ENCODE measurements at regions not wholly inside any gene's neighbourhood (a gene's known extent, or its start where the extent isn't known, plus 50 kb on each side); places are given as distances from the start of the nearest gene placed in this dataset.

DNA sequence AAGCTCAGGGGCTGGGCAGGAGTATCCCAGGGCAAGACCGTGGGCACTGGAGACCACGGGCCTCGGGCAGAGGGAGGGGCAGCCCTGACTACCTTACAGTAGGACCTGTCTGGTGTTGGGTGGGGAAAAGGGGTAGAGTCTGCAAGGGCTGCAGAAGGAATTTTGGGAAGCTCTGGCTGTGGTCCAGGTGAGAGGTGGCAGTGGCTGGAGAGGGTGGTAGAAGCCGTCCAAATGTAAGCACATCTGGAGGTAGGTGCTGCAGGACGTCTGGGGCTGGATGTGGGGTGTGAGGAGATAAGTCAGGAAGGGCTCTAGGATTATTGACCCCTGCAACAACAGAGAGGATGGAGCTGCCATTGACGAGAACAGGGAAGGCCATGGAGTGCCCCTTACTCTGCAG is 486.7 kb downstream of the EIPR1 start:
- no peak for ATAC-seq
- RAD21 ChIA-PET (ENCODE audit: low non-redundant PET in 1 of 2, low total read pairs in 2 of 2, uncharacterized antibody in 2 of 2, unreplicated experiment in 2 of 2) = interaction anchor here in 1 of 2 experiments (0.5 kb wide), 1 partner anchor 212 kb away, joined by 3 read pairs; no protein-coding TSS in a partner anchor
- H3K36me3 ChIP-seq (ENCODE audit: control insufficient read depth in 1 of 2, insufficient read depth in 2 of 2, low read length in 2 of 2) = no peaks in the 10 kb centered on the region
- no peak for DNase-seq (ENCODE audit: low read depth, low spot score)
- H2AFZ ChIP-seq (ENCODE audit: low read depth, low read length, poor library complexity, severe bottlenecking) = no peak overlapping the region
- no TSS peak for BruUV-seq (replicated peaks)
- H3K9me2 ChIP-seq (ENCODE audit: insufficient read depth) = no peaks in the 10 kb centered on the region
- H3K27me3 ChIP-seq (ENCODE audit: insufficient read depth, low read length) = peaks cover 36% of the 10 kb centered on the region
- H3K79me2 ChIP-seq (ENCODE audit: insufficient read depth, low read length) = no peaks in the 10 kb centered on the region
- H3K4me3 ChIP-seq (replicated peaks in 1 of 2; ENCODE audit: low read depth in 1 of 2, low read length in 2 of 2) = no peak overlapping the region
- H3K27ac ChIP-seq (ENCODE audit: low read depth, low read length) = no peak overlapping the region
- no peak overlapping the region for H3K9ac ChIP-seq (ENCODE audit: low read length)
- H3K4me1 ChIP-seq (ENCODE audit: control insufficient read depth in 1 of 2, insufficient read depth in 2 of 2, low read length in 2 of 2) = no peaks in the 10 kb centered on the region
- TF ChIP-seq, protein P1, sequence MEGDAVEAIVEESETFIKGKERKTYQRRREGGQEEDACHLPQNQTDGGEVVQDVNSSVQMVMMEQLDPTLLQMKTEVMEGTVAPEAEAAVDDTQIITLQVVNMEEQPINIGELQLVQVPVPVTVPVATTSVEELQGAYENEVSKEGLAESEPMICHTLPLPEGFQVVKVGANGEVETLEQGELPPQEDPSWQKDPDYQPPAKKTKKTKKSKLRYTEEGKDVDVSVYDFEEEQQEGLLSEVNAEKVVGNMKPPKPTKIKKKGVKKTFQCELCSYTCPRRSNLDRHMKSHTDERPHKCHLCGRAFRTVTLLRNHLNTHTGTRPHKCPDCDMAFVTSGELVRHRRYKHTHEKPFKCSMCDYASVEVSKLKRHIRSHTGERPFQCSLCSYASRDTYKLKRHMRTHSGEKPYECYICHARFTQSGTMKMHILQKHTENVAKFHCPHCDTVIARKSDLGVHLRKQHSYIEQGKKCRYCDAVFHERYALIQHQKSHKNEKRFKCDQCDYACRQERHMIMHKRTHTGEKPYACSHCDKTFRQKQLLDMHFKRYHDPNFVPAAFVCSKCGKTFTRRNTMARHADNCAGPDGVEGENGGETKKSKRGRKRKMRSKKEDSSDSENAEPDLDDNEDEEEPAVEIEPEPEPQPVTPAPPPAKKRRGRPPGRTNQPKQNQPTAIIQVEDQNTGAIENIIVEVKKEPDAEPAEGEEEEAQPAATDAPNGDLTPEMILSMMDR (IDR thresholded peaks at IDR 0.05 in 2 of 3, conservative IDR thresholded peaks at IDR 0.05 in 1 of 3; ENCODE audit: borderline replicate concordance in 1 of 3, insufficient read depth in 1 of 3, low read depth in 2 of 3, low read length in 2 of 3) = no peak
- TF ChIP-seq POLR2A (IDR thresholded peaks at IDR 0.05; ENCODE audit: borderline replicate concordance, extremely low read depth, insufficient read depth, insufficient read length) (no peak), RAD21 (IDR thresholded peaks at IDR 0.05; ENCODE audit: low read depth) (no peak), ZFX (IDR thresholded peaks at IDR 0.05) (no peak), ZNF274 (IDR thresholded peaks at IDR 0.05; ENCODE audit: low read depth, low read length) (no peak), YY1 (IDR thresholded peaks at IDR 0.05; ENCODE audit: extremely low read depth, insufficient replicate concordance, low read depth, low read length) (no peak), EZH2phosphoT487 (IDR thresholded peaks at IDR 0.05; ENCODE audit: borderline replicate concordance) (no peak), SIN3A (IDR thresholded peaks at IDR 0.05; ENCODE audit: low read depth) (no peak), CEBPB (IDR thresholded peaks at IDR 0.05; ENCODE audit: low read depth) (no peak), EGR1 (IDR thresholded peaks at IDR 0.05; ENCODE audit: low read depth) (no peak), TCF7L2 (IDR thresholded peaks at IDR 0.05; ENCODE audit: borderline replicate concordance, extremely low read depth, insufficient read depth, insufficient read length) (no peak), FOSL1 (IDR thresholded peaks at IDR 0.05; ENCODE audit: low read depth) (no peak), POLR2AphosphoS5 (IDR thresholded peaks at IDR 0.05; ENCODE audit: low read depth, low read length) (no peak)
- TF ChIP-seq, protein P2, sequence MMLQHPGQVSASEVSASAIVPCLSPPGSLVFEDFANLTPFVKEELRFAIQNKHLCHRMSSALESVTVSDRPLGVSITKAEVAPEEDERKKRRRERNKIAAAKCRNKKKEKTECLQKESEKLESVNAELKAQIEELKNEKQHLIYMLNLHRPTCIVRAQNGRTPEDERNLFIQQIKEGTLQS (IDR thresholded peaks at IDR 0.05) = no peak
- TF ChIP-seq, protein P3, sequence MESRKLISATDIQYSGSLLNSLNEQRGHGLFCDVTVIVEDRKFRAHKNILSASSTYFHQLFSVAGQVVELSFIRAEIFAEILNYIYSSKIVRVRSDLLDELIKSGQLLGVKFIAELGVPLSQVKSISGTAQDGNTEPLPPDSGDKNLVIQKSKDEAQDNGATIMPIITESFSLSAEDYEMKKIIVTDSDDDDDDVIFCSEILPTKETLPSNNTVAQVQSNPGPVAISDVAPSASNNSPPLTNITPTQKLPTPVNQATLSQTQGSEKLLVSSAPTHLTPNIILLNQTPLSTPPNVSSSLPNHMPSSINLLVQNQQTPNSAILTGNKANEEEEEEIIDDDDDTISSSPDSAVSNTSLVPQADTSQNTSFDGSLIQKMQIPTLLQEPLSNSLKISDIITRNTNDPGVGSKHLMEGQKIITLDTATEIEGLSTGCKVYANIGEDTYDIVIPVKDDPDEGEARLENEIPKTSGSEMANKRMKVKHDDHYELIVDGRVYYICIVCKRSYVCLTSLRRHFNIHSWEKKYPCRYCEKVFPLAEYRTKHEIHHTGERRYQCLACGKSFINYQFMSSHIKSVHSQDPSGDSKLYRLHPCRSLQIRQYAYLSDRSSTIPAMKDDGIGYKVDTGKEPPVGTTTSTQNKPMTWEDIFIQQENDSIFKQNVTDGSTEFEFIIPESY (IDR thresholded peaks at IDR 0.05; ENCODE audit: extremely low read depth, insufficient replicate concordance, low read length) = no peak
- TF ChIP-seq, protein P4, sequence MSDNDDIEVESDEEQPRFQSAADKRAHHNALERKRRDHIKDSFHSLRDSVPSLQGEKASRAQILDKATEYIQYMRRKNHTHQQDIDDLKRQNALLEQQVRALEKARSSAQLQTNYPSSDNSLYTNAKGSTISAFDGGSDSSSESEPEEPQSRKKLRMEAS (IDR thresholded peaks at IDR 0.05) = no peak
- H4K20me1 ChIP-seq (ENCODE audit: insufficient read depth) = no peaks in the 10 kb centered on the region
- intact Hi-C loops (cut with micrococcal nuclease) = no loop called here
- H3K9me3 ChIP-seq (ENCODE audit: control insufficient read depth in 1 of 2, insufficient read depth in 1 of 2, low read depth in 1 of 2, low read length in 2 of 2) = no peaks in the 10 kb centered on the region
- CTCF ChIA-PET = no interaction called here
- H3K4me2 ChIP-seq (ENCODE audit: low read length) = no peak overlapping the region
- POLR2A ChIA-PET = no interaction called here

All from HCT116 (cell line).